GM19438 (cell line): ENCODE measurements at regions not wholly inside any gene's neighbourhood (a gene's known extent, or its start where the extent isn't known, plus 50 kb on each side); places are given as distances from the start of the nearest gene placed in this dataset.

Experiments used
- ATAC-seq: cut with Tn5 transposase; IDR thresholded peaks from one replicate; pipeline ENCODE4 v1.9.1; 2021; ENCODE audit warnings: low read depth; ENCODE audit not compliant: unreplicated experiment

DNA sequence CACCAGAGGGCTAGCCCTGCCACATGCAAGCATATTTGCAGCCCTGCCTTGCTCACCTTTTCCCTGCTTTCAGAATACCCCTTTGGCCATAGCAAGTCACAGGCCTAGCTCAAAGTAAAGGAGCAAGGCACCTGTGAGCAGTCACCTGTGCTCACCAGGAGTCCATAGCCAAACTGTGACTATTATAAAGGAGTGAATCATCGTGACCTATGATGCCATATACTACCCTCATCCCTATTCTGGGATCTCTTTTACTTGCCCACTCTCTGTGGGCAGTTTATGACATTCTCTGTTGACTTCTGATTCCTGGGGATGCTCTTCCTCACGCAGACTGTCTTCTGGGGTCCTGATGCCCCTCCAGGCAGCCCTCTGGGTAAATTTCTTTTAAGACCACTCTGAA, 200.5 kb upstream of the NLRP1 start:
- no peak for ATAC-seq

DNA sequence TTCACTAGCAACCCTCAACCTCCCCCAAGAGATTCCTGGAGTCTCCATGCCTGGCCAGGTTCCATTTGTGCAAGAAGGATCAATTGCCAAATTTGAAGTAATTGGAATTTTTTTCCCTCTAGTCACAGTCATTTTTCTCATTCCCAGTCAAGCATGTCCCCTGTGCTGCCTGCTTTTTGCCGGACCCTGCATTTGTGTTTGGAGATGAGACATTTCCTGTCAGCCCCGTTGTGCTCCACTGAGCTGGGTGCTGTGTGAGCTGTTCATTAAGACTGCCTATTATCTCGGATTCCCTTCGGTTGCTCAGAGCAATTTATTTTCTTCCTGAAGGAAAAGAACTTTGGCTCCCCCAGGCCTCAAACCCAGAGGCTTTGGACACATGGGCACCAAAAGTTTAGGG, 201.0 kb upstream of the NLRP1 start:
- ATAC-seq: peak; percentile 67

DNA sequence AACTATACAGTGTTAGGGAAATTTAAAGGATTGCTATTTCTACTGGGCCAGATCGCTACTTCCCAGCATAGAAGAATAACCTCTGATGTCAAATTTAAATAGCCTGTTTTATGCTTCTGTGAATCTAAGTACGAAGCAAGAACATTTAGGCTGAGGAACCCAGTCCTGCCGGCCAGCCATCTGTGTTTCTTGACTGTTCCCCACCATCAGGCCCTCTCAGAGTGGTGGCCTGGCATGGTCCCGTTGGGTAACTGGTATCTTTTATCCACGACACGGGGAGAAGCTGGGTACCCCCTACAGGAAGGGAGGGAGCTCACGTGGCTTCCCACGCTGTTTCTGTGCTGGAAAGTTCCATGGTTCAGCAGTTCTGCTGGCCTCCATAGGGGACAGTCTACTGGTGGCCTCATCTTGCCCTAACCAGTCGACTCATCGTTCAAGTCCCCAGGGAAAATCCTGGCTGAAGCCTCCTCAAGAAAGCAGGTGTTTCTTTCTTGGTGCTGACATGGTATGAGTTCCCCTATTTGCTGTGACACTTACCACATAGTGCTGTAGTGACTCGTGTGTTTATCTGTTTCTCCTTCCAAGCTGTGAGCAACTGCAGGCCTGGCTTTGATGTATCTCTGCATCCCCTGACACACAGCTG, 201.7 kb upstream of the NLRP1 start:
- ATAC-seq: peak; percentile 59

DNA sequence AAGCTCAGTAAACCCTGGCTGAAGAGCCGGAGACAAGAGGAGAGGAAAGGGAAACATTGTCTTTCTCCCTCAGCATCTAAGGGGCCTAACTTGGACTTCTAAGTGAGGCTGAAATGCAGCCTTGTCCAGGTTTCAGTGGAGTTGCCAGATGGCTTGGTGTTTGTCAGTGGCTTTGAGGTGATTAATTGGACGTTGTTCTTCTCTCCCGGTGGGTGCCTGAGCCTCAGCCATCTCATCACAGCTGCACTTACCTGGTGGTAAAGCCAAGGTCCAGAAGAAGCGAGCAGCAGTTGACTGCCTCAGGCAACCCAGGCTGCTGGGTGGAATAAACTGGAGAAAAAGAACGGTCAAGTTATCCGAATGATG, 202.2 kb upstream of the NLRP1 start:
- no peak for ATAC-seq

DNA sequence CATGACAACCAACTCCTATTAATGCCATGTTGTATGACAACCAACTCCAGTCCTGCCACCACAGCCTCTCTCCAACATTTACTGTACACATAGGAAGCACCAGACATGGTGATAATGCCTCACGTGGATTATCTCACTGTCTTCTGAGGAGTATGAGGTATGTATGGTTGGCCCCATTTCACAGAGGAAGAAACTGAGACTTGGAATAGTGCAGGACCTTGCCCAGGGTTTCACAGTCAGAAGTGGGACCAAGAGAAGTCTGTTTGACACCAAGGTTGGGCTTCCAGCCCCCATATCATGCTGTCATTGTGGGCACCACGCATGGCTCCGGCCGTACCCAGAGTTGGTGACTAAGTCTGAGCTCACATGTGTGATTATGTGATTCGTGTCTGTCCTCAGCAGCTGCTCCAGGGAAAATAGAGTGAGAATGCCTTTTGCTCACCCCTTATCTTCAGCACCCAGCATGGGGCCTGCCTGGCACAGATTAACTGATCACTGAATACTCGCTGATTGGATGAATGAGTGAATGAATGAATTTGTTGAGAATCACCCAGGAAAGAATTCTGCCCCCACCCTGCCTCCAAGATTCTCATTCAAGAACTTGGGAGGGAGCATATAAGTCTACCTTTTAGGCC, 204.1 kb upstream of the NLRP1 start:
- ATAC-seq: no peak

DNA sequence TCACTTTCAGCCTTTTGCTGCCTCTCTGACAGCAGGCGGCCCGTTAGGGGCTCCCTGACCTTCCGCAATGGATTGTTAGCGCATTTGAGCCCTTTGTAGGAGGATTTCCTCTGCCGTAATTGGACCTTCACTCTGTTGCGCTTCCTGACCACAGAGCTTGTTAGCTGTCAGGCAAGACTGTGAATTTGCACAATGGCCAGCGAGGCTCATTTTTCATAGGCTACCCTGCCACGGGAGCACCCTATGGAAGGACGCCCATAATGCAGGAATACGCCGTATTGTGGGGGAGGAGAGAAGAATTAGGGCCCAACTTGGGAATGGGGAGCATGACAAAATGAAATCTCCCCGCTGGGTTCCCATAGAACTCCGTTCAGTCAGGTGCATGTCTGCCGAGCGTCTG, 205.2 kb upstream of the NLRP1 start:
- no peak for ATAC-seq

DNA sequence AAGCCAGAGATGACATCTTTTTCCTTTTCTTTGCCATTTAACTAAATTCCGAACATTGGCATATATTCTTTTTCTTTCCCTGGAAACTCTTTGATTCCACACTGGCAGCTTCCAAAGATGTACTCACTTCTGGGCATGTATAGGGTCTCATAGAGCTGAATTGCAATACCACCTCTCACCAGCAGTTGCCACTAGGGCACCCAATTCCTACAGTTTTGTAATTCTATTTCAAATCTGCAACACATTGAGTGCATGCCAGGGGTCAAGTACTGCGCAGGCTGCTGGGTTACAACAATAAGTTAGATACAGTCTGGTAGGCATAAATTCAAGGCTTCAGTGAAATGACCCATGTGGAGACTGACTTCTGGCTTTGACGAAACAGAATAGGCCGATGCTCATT, 208.8 kb upstream of the NLRP1 start:
- ATAC-seq: no peak

DNA sequence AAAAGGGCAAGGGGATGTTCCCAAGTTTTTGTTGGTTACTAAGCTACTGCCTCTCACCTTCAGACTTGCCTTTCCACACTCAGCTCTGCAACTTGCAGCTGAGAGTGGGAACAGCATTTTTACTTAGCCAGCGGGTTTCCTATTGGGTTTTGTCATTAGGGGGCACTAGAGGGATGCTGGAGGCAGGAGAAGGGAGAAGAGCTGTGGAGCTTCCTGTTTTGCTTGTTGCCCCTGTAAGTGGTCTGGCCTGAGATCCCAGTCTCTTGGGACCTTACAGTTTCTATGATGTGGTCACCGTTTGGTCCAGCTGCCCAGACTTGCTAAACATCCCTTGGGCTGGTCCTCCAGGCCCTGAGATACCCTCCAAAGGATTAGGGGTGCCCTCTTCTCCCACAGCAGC, 209.6 kb upstream of the NLRP1 start:
- ATAC-seq: no peak

DNA sequence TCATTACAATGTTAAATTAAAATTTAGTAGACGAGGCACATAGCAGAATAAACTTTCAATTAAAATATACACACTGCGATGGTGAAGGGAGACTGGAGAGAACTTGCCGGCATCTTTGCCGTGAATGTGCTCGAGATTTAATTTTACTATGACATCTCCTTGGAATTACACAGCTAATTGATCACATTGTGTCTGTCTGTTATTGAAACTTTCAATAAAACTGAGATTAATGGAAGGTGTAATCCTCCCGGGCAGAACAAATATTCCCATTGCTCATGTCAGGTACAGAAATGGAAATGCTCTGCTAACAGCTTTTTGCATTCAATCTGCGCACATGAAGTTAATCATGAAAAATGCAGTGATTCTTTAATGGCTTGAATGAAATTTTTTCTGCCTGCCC, 210.1 kb upstream of the NLRP1 start:
- ATAC-seq: no peak

DNA sequence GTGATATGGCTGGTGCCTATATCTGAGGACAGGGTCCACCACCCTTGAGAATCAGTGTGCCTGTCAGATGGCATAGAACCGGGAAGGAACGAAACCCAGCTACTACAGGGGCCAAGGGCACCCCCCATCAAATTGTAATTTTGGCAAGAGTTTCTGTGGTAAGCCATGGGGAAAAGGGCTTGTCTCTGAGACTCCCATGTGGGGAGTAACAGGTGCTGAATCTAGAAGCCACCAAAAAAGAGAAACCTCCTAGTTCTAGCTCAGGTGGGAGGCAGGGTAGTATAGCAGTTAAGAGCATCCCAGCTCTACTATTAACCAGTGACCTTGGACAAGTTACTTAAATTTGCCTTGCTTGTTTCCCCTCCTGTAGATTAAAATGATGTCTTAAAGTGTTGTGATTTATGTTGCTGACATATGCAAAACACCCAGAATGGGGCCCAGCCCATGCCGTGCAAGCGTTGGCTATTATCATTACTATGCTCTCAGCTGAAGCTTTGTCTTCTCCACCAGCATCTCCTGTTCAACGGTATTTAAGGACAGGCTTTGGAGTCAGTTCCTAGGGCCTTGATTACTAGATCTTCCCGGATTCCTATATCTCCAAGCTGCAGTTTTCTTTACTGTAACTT, 210.7 kb upstream of the NLRP1 start:
- ATAC-seq: no peak

DNA sequence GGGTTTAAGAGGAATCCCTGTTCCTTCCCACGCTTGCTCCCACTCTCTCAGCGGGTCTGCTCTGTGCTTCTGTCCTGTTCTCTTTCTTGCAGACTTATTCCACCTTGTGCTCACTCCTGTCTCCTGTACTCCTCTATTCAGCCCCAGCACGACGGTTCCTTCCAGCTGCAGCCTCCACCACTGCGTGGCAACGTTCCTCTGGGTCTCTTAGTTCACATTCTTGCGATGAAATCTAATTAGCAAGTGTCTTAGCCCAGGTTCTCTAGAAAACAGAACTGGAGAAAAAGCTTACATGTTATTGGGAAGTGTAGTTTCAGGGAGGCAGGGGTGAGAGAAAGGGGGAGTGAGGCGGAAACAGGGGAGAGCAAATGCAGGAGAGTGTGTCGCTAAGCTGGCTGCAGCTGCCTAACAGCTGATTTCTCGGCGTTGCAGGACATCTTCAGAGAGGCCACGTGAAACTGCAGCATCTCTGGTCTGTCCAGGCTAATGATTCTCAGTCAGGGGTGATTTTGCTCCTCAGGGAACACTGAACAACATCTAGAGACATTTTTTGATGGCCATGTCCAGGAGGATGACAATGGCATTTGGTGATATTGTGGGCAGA, 213.2 kb upstream of the NLRP1 start:
- ATAC-seq: no peak

DNA sequence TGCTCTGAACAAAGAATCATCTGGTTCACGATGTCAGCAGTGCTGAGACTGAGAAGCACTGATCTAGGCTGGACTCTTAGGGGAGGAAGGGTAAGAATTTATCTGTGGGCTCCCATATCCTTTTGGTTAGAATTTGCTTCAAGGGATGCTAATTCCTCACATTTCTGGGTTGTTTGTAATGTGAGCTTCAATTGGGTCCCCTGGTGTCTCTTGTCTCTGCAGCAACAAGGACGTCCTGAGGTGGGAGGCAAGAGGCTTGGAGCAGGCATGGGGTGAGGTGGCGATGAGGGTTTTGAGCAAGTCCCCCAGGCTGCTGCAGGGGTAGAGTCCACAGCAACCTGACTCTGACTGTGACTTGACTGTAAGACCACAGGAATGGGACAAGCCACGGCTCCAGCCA, 213.8 kb upstream of the NLRP1 start:
- ATAC-seq: no peak

DNA sequence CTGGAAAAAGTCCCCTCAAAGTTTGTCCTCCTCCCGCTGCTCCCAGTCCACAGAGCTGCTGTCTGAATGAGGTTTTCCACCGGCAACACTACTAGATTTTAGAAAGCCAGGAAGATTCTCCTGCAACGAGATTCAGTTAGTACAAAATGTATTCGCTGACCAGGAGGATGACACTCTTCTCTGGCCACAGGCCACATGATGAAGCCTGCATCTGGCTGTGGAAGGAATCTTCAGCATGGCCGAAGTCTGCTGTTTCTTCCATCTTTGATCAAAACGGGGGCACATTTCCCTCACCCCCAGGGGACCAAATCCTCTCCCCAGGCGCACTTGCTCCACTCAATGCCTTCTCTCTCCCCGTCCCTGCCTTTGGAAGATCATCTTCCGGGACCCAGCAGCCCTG, 215.8 kb upstream of the NLRP1 start:
- ATAC-seq: no peak

DNA sequence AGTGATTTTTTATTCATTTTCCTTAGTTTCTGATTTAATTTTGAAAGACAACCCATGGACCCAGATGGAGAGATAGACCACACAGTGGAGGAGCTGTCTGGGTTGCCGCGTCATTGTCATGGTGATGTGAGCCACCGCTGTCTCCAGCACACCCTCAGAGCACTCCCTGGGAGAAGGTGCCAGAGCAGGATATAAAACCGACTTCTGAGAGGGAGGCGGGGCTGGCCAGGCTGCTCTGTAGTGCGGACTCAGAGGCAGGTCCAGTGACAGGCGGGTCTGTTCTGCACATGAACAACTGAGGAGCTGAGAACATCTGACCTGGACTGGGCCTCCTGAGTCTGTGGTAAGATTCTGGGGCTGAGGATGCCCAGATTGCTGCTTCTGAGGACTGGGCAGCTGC, 216.3 kb upstream of the NLRP1 start:
- ATAC-seq: no peak

DNA sequence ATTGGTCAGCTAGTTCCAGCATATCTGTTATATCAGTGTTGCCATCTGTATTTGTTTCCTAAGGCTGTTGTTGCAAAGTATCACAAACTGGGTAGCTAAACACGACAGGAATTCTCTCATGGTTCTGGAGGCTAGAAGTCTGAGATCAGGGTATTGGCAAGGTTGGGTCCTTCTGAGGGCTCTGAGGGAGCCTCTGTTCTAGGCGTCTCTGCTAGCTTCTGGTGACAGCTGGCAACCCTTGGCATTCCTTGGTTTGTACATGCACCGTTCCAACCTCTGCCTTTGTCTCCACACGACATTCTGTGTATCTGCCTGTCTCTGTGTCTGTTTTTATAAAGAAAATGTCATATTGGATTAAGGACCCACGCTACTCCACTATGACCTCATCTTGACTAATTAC, 219.9 kb upstream of the NLRP1 start:
- ATAC-seq: no peak

DNA sequence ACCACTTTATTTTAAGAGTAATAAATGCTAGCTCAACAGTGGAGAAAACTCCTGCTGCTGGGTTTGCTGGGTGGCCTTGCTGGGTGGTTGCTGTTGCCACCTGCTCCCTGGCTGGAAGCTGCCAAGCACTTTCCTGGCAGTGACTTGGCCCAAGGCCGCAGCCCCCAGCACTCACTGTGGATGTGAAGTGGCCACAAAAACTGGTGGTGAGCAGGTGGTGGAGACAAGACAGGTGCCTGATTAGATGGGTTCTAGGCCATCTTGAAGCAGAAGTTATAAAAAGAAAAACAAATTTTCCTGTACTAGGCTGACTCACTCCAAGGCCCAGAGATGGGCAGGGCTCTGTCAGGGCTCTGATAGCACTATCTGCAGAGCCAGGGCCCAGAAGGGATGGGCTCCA, 224.7 kb upstream of the NLRP1 start:
- no peak for ATAC-seq

DNA sequence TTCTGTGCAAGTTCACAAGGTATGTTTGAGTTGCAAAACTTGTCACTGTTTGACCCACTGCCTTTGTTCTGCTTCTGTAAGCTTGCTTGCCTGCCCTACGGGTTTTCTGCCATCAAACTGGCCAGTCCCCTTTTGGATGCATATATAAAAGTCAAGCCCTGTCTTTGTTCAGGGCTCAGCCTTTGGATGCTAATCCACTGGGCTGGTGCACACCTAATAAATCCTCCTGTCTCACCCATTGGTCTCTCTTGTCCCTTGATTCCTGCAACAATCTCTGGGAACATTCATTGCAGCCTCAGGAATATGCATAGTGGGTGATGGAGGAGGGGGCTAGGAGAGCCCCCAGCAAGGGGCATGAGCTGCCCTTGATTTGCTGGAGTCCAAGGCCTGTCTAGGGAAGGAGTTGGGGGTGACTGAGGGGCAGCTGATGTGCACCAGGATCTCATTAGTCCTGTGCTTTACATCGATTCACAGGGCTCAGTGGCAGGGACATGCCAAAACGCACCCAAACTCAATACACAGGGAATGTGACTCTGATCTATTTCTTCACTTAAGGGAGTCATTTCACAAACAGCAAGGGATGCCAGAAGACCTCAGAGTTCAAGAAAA, 225.4 kb upstream of the NLRP1 start:
- no peak for ATAC-seq

DNA sequence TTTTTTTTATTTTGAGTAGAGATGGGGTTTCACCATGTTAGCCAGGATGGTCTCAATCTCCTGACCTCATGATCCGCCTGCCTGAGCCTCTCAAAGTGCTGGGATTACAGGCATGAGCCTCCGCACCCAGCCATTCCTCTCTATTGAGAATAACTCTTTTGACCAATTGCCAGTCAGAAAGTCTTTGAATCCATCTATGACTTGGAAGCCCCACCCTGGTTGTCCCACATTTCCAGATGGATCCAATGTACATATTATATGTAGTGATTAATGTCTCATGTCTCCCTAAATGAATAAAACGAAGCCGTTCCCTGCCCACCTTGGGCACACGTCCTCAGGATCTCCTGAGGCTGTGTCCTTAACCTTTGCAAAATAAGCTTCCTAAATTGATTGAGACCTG, 228.3 kb upstream of the NLRP1 start:
- ATAC-seq: no peak

DNA sequence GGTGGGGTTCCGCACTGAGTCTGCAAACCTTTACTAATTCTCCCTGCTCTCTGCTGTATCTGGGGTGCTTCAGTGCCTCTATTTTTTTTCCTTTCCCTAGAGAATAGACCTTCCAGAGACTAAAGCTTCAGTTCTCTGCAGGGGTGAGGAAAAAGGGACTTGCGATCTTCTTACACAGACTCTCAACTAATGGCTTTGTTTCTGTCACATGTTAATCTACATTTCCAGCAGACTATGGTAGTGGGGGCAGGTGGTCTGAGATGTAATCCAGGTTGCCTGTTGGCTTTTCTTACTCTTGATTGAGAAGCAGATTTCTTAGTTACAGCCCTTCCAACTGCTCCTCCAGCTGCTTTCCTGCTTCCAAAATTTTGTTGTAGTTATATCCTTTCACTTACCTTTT, 229.0 kb upstream of the NLRP1 start:
- ATAC-seq: no peak

DNA sequence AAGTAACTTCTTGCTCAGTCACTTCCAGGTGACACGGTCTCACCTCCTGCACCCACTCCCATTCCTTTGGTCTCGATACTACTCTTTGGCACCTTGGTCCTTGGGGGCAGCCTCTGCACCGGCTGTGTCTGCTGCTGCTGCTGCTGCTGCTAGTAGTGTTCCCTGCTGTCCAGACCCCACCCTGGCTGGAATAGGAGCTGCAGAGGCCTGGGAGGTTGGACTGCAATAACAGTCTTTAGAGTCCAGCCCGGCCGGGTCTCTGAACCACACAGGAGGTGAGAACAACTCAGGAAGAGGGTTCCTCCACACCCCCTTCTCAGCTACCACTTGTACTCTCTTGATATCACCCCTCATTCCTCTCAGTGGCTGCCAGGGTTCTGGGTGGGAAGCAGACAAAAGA, 231.1 kb upstream of the NLRP1 start:
- no peak for ATAC-seq

DNA sequence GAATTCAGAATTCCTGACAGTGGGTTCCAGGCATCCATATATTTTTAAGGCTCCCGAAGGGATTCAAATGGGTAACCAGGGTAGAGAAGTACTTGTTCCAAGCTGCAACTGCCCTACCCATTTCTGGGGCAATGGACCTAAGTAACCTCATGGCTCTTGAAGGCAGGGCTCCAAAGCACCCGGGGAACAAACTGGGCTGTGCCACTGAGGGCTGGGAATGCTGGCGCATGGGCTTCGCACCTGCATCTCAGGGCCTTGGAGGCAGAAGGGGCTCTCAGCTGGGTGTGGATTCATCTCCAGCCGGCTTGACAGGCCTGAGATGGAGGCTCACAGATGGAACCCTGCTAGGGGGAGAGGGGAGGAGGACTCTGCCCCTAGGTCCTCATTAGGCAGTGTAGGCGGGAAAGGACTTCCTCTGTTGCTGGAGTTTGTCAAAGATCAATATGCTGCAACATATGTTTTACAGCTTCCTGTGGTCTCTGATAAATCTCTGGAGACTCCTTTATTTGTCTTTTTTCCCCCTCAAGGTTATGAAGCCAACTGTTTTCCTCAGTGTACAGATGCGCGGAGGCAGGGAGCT, 232.3 kb upstream of the NLRP1 start:
- no peak for ATAC-seq
